PC-3 (cell line): ENCODE measurements at regions not wholly inside any gene's neighbourhood (a gene's known extent, or its start where the extent isn't known, plus 50 kb on each side); places are given as distances from the start of the nearest gene placed in this dataset.

Experiments
- CTCF ChIP-seq: fragments of 300-600 bp; sonication (generic); conservative IDR thresholded peaks from 2 replicates; pipeline ENCODE4 v1.5.1; 2017; ENCODE audit warnings: antibody characterized with exemption, low read depth, mild to moderate bottlenecking, low read length
- EZH2 ChIP-seq: fragments of 300-600 bp; sonication (generic); IDR thresholded peaks from one replicate; pipeline ENCODE4 v1.6.1; 2017; ENCODE audit warnings: antibody characterized with exemption, mild to moderate bottlenecking, low read length; ENCODE audit not compliant: unreplicated experiment

- no peak for TF ChIP-seq CTCF
- no peak for TF ChIP-seq EZH2
These were observed 150.1 kb upstream of the CCDC150 start for GRCh38 chr2:196489371-196489770.
